HEK293T (cell line): ENCODE measurements at regions not wholly inside any gene's neighbourhood (a gene's known extent, or its start where the extent isn't known, plus 50 kb on each side); places are given as distances from the start of the nearest gene placed in this dataset.

Experiments
- CTCF ChIA-PET: fragments of 350-600 bp; formaldehyde crosslinking; extraction: SDS; loops from one replicate; lab custom pipeline; 2021; ENCODE audit warnings: antibody characterized with exemption, inconsistent platforms; lab: Yijun Ruan, JAX
- POLR2A ChIA-PET: fragments of 350-600 bp; formaldehyde crosslinking; extraction: SDS; loops from one replicate; lab custom pipeline; 2020; ENCODE audit warnings: antibody characterized with exemption, inconsistent platforms; lab: Yijun Ruan, JAX
- DNase-seq: peaks from one replicate; pipeline ENCODE4 v3.0.0; 2012; ENCODE audit warnings: mixed read lengths; ENCODE audit errors: extremely low spot score
- ARNT ChIP-seq: fragments of 450-650 bp; IDR thresholded peaks from 2 replicates; pipeline ENCODE4 v1.6.1; 2017; ENCODE audit warnings: mild to moderate bottlenecking
- BHLHE40 ChIP-seq: fragments of 450-650 bp; IDR thresholded peaks from 2 replicates; pipeline ENCODE4 v1.6.1; 2016; ENCODE audit warnings: mild to moderate bottlenecking, moderate library complexity, borderline replicate concordance
- CTBP1 ChIP-seq: fragments of 450-650 bp; IDR thresholded peaks from 2 replicates; pipeline ENCODE4 v1.6.1; 2016; ENCODE audit warnings: borderline replicate concordance
- ELF4 ChIP-seq: fragments of 450-650 bp; IDR thresholded peaks from 2 replicates; pipeline ENCODE4 v1.6.1; 2017; ENCODE audit warnings: antibody characterized with exemption
- FOXA1 ChIP-seq: fragments of 450-650 bp; IDR thresholded peaks from 2 replicates; pipeline ENCODE4 v1.6.1; 2016; ENCODE audit warnings: mild to moderate bottlenecking
- FOXK2 ChIP-seq: fragments of 450-650 bp; IDR thresholded peaks from 2 replicates; pipeline ENCODE4 v1.6.1; 2016; ENCODE audit warnings: mild to moderate bottlenecking
- FOXM1 ChIP-seq: fragments of 450-650 bp; IDR thresholded peaks from 2 replicates; pipeline ENCODE4 v1.6.1; 2017; ENCODE audit warnings: mild to moderate bottlenecking, borderline replicate concordance
- HDGF ChIP-seq: fragments of 450-650 bp; IDR thresholded peaks from 2 replicates; pipeline ENCODE4 v1.6.1; 2017; ENCODE audit warnings: antibody characterized with exemption, borderline replicate concordance
- L3MBTL2 ChIP-seq: fragments of 450-650 bp; conservative IDR thresholded peaks from 2 replicates; pipeline ENCODE4 v1.6.1; 2016; ENCODE audit warnings: mild to moderate bottlenecking
- LEF1 ChIP-seq: fragments of 450-650 bp; IDR thresholded peaks from 2 replicates; pipeline ENCODE4 v1.6.1; 2017; ENCODE audit warnings: mild to moderate bottlenecking, borderline replicate concordance
- NFRKB ChIP-seq: fragments of 450-650 bp; IDR thresholded peaks from 2 replicates; pipeline ENCODE4 v1.6.1; 2016; ENCODE audit warnings: mild to moderate bottlenecking, moderate library complexity
- PKNOX1 ChIP-seq: fragments of 450-650 bp; IDR thresholded peaks from 2 replicates; pipeline ENCODE4 v1.6.1; 2016
- SP1 ChIP-seq: fragments of 450-650 bp; IDR thresholded peaks from 2 replicates; pipeline ENCODE4 v1.6.1; 2017
- SUZ12 ChIP-seq: fragments of 450-650 bp; IDR thresholded peaks from 2 replicates; pipeline ENCODE4 v1.6.1; 2016; ENCODE audit warnings: mild to moderate bottlenecking
- TARDBP ChIP-seq: fragments of 450-650 bp; IDR thresholded peaks from 2 replicates; pipeline ENCODE4 v1.6.1; 2016
- ZNF384 ChIP-seq: fragments of 450-650 bp; IDR thresholded peaks from 2 replicates; pipeline ENCODE4 v1.6.1; 2016

DNA sequence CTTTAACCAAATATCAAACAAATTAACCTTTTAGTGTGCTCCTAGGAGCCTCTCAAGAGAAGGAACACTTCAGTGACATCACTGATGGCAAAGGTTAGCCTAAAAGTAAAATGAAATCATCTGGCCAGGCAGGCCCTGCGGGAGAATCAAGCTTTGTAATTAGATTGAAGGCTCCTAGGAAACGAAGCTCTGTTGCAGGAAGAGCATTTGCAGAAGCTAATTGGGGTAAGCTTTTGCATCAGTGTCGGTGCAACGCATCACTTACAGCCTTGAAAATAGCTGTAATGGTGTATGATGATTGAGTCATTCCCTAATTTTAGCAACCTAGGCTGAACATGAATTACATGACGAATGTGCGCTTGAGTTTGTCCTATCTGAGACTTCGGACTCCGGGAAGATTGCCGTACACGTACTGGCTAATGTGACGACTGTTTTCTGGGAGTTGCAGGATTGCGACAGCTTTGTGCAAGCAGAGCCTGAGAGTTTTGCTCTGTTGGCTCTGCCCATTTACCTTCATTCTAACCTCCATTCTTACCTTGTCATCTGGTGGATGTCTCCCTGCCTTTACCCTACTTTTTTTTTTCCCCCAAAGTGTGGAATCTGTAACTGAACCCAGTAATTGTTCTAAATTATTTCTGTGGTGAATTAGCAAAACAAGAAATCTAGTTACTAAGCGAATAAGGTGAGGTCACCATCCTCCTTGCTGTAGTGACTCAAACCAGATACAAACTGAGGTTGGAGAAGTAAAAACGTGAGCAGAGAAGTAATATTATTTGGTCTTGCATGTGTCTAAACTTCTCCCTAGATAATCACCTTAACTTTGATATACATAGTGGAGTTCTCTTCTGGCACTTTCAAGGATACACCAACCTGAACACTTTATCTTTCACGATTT lies 675.9 kb upstream of the CITED2 start:
- no peak for TF ChIP-seq L3MBTL2
- no peak for TF ChIP-seq NFRKB
- TF ChIP-seq BHLHE40 = no peak
- no peak for TF ChIP-seq FOXA1
- no peak for TF ChIP-seq FOXK2
- TF ChIP-seq SUZ12 = no peak
- no peak for TF ChIP-seq CTBP1
- TF ChIP-seq LEF1 = no peak
- no peak for TF ChIP-seq FOXM1
- TF ChIP-seq ARNT = no peak
- no peak for TF ChIP-seq ZNF384
- no peak for TF ChIP-seq HDGF
- TF ChIP-seq SP1 = no peak
- no peak for TF ChIP-seq TARDBP
- POLR2A ChIA-PET = interaction anchor here (0.6 to 1.6 kb wide), 5 partner anchors 68 to 675 kb away, joined by 3 to 7 read pairs (median 5); partner anchors contain the start of gene CITED2
- CTCF ChIA-PET = interaction anchor here (0.6 to 0.8 kb wide), 2 partner anchors 386 to 917 kb away, joined by 3 read pairs; no protein-coding TSS in a partner anchor
- peak; percentile 18 for DNase-seq

DNA sequence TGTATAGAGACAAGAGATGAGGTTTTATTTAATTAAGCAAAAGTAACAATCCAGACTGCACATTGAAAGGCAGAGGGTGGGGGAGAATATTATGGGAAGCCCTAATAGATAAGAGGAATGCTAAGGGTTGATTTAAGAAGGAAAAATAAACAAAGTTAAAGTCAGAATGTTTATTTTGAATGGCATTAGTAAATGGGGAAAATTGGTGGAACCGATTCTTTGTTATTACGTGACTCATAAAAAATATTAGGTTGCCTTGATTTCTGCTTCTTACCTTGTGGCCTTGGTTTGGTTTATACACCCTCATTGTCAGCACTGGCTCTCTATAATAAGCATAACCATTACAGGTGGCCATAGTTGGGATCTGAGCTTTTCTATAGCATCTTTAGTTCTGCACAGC lies 674.8 kb upstream of the CITED2 start:
- CTCF ChIA-PET = interaction anchor here (0.8 kb wide), 1 partner anchor 916 kb away, joined by 3 read pairs; no protein-coding TSS in a partner anchor
- no peak for DNase-seq
- TF ChIP-seq ZNF384 (no peak), FOXK2 (no peak), SP1 (no peak), LEF1 (no peak), PKNOX1 (no peak)
- POLR2A ChIA-PET = interaction anchor here (0.8 to 1.6 kb wide), 2 partner anchors 67 to 69 kb away, joined by 4 to 5 read pairs; no protein-coding TSS in a partner anchor

DNA sequence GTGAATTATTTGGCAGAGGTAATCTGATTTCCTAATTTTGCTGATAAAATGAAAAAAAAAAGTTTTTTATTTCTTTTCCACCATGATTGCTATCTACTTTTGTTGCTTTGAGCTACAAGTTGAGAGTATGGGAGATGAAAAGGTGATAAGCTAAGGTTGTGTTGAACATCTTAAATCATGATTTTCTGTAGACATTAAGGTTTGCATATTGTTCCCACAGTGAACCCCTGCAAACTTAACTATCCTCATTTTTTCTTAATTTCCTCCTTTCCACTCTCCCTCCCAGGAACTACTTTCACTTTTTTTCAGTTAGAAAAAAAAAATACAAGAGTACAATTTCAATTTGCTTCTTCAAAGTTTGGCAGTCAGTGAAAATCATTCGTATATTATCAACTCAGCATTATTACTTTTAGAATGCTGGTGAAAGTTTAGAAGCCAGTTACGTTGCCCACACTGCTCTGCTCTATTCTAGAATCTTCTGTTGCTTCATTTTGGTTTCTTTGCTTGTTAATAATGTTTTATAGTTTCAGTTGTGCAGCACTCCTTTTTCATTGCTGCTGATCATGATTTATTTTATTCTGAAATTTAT lies 673.8 kb upstream of the CITED2 start:
- POLR2A ChIA-PET = no interaction called here

GRCh38 chr6:140047321-140047720 lies 672.9 kb upstream of the CITED2 start:
- CTCF ChIA-PET = no interaction called here
- no peak for DNase-seq
- no peak for TF ChIP-seq FOXA1
- no peak for TF ChIP-seq LEF1
- TF ChIP-seq SUZ12 = no peak
- TF ChIP-seq SP1 = no peak
- no peak for TF ChIP-seq CTBP1
- no peak for TF ChIP-seq L3MBTL2
- TF ChIP-seq PKNOX1 = no peak
- TF ChIP-seq ZNF384 = no peak
- TF ChIP-seq NFRKB = no peak
- TF ChIP-seq TARDBP = no peak
- POLR2A ChIA-PET = interaction anchor here (0.6 to 0.9 kb wide), 2 partner anchors 9 to 761 kb away, joined by 3 read pairs; no protein-coding TSS in a partner anchor

More for the DNA sequence above, 673.8 kb upstream of the CITED2 start:
- no peak for DNase-seq
- CTCF ChIA-PET = no interaction called here
- TF ChIP-seq TARDBP (no peak), SP1 (no peak), CTBP1 (no peak), ELF4 (no peak), FOXM1 (no peak), BHLHE40 (no peak), ARNT (no peak), SUZ12 (no peak), ZNF384 (no peak), L3MBTL2 (no peak), PKNOX1 (no peak), HDGF (no peak), NFRKB (no peak), FOXA1 (no peak), FOXK2 (no peak), LEF1 (no peak)

GRCh38 chr6:140046016-140046632 lies 671.7 kb upstream of the CITED2 start:
- ChIA-PET POLR2A (no interaction called here), CTCF (no interaction called here)
- DNase-seq = no peak
- no peak for TF ChIP-seq ZNF384
- TF ChIP-seq HDGF = no peak
- no peak for TF ChIP-seq LEF1
- no peak for TF ChIP-seq FOXA1
- no peak for TF ChIP-seq ARNT
